Activated CD4-positive, alpha-beta T cell treated with anti-CD3 and anti-CD28 coated beads, Interleukin-2, amount 50 U/mL, for 48 hours (primary cell): ENCODE measurements at regions not wholly inside any gene's neighbourhood (a gene's known extent, or its start where the extent isn't known, plus 50 kb on each side); places are given as distances from the start of the nearest gene placed in this dataset.
"Not testable (repeated sequence)": the region's sequence is repeated elsewhere in the genome, so short reads cannot be mapped to it uniquely, and the experiment has no call there.

Source experiments
- DNase-seq, 2 experiments: peaks; one replicate each; pipeline ENCODE4 v3.0.0-alpha.2; 2020

DNA sequence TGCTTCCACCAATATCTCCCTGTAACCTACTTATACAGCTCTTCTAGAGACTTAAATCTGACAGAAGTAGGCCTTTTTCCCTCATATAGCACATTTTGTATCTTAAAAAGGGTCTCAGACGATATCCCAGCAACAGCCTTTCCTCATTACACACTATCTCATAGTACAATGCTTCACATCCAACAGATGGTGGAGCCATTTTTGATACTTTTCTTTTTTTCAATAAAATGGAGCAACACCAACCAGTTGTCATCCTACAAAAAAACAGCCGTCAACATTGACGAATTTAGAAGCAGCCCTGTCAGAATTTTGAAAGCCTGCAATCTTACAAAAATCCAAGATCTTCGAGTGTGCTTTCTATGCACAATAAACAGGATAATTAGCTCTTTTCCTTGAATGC is 145.9 kb upstream of the NEBL start:
- no peak for DNase-seq

DNA sequence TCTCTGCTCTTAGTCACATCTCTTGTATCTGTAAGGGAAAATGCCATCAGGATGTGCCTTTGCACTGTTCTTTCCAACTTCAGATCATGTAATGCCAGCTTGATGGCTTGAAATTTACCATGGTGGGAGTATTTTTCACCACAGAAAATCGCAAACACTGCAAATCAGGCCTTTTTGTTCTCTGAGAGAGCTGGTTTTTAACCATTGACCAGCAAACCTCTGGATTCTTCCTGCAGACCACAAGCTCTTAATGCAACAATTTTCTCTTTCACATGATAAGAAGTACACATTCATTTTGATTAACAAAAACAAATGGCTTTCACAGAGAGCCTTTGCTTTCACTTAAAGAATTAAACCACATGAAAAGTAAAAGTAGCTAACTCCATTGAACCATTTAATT is 145.4 kb upstream of the NEBL start:
- no peak for DNase-seq

DNA sequence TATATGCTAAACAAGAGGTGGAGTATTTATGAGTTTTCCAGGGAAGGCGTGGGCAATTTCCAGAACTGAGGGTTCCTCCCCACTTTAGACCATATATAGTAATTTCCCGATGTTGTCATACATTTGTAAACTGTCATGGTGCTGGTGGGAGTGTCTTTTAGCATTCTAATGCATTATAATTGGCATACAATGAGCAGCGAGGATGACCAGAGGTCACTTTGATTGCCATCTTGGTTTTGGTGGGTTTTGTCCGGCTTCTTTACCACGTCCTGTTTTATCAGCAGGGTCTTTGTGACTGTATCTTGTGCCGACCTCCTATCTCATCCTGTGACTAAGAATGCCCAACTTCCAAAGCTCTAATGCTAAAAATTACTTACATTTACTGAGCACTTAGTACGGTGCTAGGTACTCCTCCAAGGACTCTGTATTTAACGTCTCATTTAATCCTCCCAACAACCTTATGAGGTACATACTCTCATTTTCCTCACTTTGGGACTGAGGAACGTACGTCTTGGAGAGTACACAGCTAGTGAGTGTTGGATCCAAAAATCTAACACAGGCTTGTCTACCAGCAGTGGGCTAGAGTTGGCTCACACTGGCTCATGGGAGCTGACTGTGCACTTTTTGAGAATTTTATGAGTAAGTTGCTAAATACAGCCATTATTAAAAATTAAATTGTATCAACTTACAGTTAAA is 144.8 kb upstream of the NEBL start:
- DNase-seq = no peak

DNA sequence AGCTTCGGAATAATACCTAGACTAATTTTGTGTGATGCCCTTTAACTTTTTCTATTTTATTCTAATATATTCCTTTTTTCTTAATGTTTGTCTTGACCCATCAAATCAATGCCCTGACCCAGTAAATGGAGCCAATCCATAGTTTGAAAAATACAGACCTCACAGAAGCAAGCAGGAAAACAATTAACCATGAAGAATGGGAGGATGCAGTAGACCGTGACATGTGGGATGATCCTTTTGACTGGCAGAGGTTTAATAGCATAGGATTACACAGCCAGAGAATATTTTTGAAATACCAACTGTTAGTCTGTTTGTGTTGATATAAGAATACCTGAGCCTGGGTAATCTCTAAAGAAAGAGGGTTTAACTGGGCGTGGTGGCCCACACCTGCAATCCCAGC is 142.6 kb upstream of the NEBL start:
- no peak for DNase-seq

DNA sequence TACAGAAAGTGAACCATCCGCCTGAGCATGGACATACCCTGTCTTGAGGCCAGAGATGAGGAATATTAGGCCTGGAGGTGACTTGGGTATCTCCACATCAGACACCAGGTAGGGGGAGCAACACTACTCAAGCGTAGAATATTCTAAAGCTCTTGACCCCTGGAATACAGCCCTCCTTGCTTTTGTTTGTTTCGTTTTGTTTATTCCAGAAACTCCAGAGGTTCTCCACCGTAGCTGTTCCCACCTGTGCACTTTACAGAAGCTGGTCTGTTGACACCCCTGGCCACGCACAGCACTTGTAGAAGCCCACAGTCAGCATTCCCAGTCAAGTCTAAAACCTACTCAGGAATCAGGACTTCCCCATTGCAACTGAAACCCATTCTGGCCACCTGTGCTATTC is 139.6 kb upstream of the NEBL start:
- no peak for DNase-seq

DNA sequence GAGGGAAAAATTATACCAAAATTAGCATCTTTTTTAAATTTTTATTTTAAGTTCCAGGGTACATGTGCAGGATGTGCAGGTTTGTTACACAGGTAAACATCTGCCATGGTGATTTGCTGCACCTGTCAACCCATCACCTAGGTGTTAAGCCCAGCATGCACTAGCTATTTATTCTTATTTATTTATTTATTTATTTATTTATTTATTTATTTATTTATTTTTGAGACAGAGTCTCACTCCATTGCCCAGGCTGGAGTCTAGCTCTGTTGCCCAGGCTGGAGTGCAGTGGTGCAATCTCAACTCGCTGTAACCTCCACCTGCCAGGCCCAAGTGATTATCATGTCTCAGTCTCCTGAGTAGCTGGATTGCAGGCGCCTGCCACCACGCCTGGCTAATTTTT is 137.7 kb upstream of the NEBL start:
- not testable (repeated sequence) for DNase-seq

DNA sequence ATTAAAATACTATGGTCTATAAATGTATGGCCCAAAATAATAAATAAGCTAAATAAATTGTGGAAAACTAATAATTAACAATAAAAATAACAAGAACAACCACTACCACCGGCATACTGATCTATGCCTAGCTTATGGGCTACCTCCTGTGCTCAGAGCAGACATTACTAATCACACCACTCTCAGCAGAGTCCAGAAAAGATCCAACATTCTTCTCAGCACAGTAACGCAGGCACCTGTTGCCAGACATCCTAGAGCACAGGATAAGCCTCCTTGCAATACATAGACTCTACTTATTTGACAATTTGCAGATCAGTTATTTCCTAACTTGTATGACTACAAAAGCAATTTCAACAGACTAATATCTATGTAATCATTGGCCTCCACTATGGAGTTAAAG is 137.1 kb upstream of the NEBL start:
- no peak for DNase-seq

DNA sequence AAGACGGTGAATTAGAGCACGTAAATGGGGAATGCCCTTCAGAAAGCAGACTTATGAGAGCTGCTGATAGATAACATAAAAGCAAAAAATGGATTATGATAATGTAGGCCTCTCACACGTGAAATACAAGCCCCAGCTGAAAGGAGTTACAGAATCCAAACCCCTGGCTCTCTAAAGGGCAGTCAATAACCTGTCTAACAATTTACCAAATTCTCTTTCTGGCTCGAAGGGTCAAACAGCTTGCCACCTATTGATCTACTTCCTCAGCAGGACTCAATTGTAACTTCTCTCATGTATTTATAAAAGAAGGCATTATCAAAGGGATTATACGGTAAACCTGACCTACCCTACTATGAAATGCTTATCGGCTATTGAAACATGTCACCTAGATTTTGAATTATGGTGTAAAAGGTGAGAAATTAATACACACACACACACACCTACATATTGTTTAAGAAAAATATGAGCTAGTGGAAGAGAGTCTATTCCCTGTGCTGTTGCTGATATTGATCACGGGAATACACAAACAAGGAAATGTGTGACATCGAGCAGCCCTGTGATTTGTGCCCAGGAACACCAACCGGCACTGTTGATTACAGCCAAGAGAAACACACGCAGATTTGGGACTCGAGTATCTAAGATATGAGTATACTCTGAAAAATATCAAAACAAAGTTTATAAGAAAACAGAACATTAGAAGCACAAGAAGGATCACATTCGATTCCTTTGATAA is 135.6 kb upstream of the NEBL start:
- DNase-seq = no peak

DNA sequence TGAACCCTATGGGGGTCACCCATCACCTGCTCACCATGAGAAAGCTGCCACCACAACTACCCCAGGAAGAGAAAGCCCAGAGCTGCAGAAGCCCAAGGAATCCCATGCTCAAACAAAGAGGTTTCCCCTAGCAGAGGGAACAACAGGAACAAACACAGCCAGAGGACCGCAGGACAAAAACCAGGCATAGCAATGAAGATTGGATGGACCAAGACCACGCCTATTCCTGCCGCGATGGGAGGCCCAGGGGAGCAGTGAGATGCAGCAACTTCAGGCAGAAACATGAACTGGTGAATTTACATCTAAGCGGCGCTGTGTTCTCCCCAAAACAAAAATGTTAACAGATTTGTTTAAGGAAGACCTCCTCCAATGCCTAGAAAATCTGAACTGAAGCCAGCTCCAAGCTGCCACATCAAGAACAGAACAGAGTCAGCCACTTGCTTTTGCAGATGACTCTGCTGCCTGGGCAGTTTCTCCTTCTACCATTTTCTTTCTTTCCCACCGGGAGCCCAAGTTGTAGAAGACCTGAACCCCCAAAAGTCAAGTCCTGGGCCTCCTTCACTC is 134.2 kb upstream of the NEBL start:
- DNase-seq = no peak

DNA sequence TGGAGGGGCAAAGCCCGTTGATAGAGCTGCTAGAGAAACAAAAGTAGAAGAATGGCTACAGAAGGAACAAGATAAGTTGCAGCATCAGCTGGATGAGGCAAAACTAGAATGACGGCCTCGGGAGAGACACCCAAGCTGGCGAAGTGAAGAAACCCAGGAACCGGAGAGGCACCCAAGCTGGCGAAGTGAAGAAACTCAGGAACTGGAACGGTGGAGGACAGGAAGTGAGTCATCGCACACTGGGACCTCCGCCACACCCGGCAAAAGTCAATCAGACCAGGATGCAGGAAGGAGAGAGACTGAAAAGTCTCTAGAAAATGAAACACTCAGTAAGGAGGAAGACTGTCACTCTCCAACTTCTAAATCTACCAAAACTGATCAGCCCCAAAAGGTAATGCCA is 133.0 kb upstream of the NEBL start:
- DNase-seq = no peak

DNA sequence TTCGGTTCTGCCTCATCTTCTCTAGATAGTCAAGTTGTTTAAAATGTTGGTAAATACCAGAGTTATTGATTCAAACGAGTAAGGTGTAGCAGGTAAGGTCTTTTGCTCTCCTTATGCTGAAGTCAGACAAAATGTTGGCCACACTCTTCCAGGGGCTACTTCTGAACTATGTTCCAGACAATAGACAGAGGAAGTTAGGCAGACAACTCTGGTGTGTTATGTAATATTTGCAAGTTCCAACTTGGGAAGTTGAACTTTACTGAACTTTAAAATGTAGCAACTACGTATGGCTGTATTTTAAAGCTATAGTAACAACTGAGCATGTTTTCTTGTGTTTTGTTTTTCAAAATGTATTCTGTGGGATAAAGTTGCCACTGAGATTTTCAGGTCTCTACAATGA is 125.7 kb upstream of the NEBL start:
- no peak for DNase-seq

DNA sequence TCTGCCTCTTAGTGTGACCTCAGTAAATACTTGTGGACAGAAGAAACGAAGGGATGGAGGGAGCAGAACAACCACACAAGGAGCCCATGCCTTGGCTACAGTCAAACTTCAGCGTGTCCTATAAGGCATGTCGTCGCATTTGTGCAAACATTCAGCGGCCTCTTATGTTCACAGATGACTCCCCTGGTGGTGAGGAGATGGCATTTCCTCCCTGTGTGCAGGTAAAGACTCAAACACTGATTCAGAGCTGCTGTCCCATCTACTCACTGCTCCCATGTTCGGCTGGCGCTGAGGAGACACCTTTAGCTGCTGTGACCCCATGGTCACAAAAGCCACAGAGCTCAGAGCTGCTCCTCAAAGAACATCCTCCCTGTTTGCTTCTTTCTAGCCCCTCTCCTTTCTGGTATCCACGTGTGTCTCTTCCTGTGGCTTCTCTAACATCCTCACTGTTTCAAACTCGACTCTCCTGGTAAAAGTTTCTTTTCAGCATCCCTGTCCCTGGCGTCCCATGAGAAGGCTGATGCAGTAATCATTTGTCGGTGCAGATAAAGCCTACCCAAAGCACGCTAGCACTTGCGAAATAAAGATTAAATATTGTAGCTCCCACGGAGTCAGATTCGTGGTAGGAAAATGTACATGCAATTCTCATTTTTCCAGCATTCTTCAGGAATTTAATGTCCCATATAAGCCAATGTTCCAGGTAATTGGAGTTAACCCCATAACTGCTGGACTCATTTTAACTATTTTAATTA is 124.9 kb upstream of the NEBL start:
- no peak for DNase-seq

DNA sequence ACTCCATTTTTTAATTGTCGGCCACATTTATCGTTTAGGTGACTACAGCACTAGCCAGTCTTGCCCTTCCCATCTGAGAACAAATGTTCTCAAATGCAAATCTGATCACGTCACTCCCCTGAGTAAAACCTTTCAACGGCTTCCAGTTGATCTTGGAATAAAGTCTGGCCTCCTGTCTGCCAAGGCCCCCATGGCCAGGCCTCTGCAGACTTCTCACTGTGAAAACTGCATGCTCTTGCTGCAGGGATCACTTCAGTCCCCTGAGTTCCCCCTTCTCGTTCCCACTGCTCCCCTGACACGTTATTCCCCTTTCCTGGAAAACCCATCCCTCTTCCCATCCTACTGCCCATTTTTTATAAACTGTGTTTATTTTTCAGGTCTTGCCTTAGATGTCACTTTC is 124.1 kb upstream of the NEBL start:
- no peak for DNase-seq

DNA sequence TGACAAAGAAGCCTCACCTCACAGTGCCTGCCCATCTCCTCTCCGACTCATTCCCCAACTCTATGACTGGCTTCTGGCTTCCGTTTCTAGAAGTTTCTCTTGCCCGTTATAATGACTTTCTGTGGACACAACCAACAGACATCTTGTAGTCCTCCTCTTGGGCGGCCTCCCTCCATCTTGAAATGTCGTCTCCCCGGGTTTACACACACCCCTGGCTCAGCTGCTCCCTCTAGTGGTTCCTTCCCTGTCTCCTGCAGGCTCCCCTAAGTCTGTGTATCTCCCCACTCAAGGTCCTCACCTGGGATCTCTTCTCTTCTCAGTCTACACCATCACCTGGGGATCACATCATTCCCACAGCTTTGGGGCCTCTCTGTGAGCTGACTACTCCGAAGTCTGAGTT is 123.4 kb upstream of the NEBL start:
- peak; percentile 31 to 53 for DNase-seq

DNA sequence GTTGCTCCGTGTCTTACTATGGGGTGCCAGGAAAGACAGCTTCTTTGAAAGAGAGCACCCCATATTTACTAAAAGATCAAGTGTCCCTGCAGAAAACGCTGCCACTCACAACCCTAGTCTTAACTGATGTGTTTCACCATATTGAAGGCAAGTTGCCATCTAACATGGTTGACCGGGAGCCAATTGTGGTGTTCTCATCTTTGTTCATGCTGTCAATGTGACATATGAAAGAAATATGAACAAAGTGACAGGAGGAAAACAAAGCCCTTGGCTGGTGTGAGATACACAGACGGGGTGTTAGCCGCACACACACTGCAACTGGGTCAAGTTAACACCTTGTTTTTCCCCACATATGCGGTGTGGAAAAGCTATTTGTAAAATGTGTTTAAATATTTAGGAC is 122.3 kb upstream of the NEBL start:
- DNase-seq = no peak

DNA sequence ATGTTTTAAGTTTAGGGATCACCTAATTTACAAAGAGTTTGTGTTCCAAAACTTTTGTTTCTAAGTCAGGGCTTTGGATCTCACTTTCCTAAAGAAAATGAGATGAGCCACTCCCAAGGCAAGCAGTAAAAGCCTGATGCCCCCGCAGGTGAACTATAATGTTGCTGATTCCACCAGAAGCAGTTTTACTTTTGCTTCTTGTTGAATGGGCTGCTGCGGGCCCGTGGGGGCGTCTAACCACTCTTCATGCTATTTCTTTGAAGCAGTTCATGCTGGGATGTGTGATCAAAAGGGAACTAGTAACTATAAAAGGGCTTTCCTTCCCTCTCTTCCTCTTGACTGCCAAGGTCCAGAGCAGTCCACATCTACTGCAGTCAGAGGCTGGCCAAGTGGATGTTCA is 118.7 kb upstream of the NEBL start:
- DNase-seq = no peak

DNA sequence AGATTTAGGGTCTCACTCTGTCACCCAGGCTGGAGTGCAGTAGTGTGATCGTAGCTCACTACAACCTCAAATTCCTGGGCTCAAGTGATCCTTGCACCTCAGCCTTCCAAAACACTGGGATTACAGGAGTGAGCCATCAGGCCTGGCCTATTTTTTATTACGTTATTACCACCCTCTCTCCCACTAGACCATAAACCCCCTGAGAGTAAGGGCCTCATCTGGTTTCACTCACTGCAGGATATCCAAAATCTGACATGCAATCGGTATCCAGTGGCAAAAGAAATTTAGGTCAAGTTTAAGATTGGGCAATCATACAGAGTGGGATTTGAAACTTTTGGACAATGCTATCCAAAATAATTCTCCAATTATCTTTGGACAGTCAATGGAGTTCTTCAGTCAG is 117.0 kb upstream of the NEBL start:
- no peak for DNase-seq

DNA sequence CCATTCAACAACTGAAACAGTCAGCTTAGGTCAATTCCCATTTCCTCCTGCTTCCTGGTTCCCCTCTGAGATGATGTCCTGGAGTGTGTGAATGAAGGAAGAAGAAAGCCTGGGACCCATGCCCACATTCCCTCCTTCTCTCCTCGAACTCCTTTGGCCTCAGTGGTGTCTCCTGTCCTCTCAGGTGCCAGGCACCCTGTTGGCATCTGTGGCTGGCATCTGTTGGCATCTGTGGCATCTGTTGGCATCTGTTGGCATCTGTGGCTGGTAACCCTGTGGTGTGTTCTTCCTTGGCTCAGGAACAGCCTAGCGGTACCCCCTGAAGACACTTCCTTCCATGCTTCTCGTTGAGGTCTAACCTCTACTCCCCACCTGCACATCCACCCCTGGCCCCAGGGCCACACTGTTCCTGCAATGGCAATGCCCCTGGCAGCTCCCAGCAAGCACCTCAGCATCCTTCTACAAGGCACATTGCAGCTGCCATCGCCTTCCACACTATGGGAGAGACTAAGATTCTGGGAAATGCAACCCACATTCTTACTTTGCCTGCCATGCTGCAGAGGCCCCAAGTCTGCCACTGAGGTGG is 114.4 kb upstream of the NEBL start:
- no peak for DNase-seq

DNA sequence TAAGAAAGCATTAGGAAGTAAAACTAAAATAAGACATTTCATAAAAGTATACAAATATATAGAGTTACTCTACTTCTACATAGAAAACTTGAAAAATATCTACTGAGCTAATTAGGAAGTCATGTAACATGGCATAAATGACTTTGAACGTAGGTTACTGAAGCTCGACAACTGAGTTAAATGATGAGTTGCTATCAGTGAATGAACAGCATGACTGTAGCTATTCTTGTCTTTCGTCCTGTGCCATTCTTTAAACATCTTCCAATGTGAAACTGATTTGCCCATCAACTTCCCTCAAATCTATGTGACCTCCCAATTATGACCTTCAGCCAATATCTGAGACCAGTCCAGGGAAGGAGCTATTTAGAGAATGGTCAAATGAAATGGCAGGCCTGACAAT is 113.5 kb upstream of the NEBL start:
- no peak for DNase-seq

DNA sequence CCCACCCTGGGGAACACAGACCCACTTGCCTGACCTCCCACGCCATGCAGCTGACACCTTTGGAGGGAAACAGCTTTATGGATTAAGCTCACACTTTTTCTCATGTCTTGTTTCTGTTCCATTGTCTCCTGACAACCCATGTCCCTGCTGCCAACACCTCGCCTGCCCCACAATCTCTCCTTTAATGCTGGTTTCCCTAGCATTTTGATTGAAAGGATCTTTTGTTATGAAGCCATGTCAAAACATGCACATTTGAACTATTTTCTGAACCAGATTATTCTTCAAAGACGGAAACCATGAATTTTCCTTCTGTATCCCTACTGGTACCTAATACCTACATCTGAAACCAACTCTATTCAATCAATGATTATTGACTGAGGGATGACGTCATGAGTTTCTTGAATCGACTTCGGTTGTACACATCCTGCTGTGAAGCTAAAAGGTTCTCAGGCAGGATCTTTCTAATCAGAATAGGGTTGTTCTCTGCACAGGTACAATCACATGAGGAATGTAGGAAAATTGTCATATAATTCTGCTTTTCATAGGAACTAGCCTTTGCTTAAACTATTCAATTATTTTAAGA is 106.2 kb upstream of the NEBL start:
- DNase-seq = no peak

DNA sequence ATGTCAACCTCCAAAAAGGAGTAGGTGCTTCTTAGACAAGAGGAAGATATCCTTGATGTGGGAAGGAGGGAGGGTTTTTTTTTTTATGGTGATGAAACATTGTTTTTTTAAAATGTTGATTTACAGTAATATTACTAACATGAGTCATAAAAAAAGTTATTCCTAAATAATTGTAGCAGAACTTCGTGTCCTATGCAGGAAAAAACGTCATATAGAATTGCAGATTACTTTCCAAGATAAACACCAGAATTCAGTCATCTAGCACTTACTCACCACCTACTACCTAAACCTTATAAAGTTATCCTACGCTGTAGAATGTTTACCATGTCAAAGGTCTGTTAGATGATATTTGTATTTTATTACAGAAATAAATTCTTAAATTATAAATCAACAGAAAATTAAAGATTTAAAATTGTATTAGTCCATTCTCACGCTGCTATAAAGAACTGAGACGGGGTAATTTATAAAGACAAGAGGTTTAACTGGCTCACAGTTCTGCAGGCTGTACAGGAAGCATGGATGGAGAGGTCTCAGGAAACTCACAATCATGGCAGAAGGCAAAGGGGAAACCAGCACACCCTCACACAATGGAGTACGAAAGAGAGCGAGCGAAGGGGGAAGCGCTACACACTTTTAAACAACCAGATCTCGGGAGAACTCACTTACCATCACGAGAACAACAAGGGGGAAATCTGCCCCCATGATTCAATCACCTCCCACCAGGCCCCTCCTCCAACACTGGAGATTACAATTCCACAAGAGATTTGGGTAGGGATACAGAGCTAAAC is 105.2 kb upstream of the NEBL start:
- no peak for DNase-seq

DNA sequence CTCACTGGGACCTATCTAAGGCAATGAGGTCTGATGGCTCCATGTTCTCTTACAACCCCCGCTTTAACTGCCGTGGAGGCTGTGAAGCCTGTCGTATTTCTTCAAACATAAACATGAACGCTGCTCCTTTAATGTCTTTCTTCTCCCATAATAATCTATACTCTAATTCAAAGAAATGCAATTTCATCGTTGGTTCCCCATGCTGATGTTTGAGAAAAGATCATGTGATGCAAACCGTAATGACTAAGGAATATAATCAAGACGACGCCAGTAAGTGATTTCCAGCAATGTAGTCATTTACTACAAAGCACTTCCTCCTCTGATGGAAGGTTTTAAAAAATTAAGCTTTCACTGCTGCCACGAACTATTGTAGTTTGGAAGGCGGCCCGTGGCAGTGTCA is 102.6 kb upstream of the NEBL start:
- no peak for DNase-seq
